HG03060 (cell line): ENCODE measurements at regions not wholly inside any gene's neighbourhood (a gene's known extent, or its start where the extent isn't known, plus 50 kb on each side); places are given as distances from the start of the nearest gene placed in this dataset.
"Not testable (repeated sequence)": the region's sequence is repeated elsewhere in the genome, so short reads cannot be mapped to it uniquely, and the experiment has no call there.

ENCODE experiments used
- ATAC-seq: cut with Tn5 transposase; IDR thresholded peaks from one replicate; pipeline ENCODE4 v1.9.1; 2021; ENCODE audit warnings: low read depth, moderate number of reproducible peaks; ENCODE audit not compliant: unreplicated experiment

GRCh38 chr5:21485458-21486000 lies 1367.6 kb downstream of the CDH12 start:
- not testable (repeated sequence) for ATAC-seq

GRCh38 chr5:21484498-21484889 lies 1368.7 kb downstream of the CDH12 start:
- ATAC-seq: not testable (repeated sequence)

- ATAC-seq: not testable (repeated sequence)
Observed at GRCh38 chr5:21483790-21484497, 1369.2 kb downstream of the CDH12 start.

- not testable (repeated sequence) for ATAC-seq
Observed at GRCh38 chr5:21482983-21483650, 1370.0 kb downstream of the CDH12 start.

- not testable (repeated sequence) for ATAC-seq
Observed at GRCh38 chr5:21482522-21482921, 1370.6 kb downstream of the CDH12 start.

- not testable (repeated sequence) for ATAC-seq
Observed at GRCh38 chr5:21481320-21482270, 1371.5 kb downstream of the CDH12 start.

GRCh38 chr5:21480054-21480453 lies 1373.1 kb downstream of the CDH12 start:
- ATAC-seq: not testable (repeated sequence)

GRCh38 chr5:21473981-21474380 lies 1379.2 kb downstream of the CDH12 start:
- ATAC-seq: not testable (repeated sequence)

- ATAC-seq: not testable (repeated sequence)
Observed at GRCh38 chr5:21473436-21473835, 1379.7 kb downstream of the CDH12 start.

GRCh38 chr5:21471691-21472090 lies 1381.5 kb downstream of the CDH12 start:
- ATAC-seq: not testable (repeated sequence)

- ATAC-seq: not testable (repeated sequence)
Observed at GRCh38 chr5:21469523-21470101, 1383.5 kb downstream of the CDH12 start.

GRCh38 chr5:21467544-21467943 lies 1385.6 kb downstream of the CDH12 start:
- ATAC-seq: not testable (repeated sequence)

- ATAC-seq: not testable (repeated sequence)
Observed at GRCh38 chr5:21459744-21460073, 1393.4 kb downstream of the CDH12 start.

- no peak for ATAC-seq
Observed at GRCh38 chr5:21452449-21452848, 1400.7 kb downstream of the CDH12 start.

GRCh38 chr5:21432646-21433045 lies 1420.5 kb downstream of the CDH12 start:
- no peak for ATAC-seq

- ATAC-seq: no peak
Observed at GRCh38 chr5:21424907-21425306, 1428.2 kb downstream of the CDH12 start.

GRCh38 chr5:21419383-21419782 lies 1431.4 kb upstream of the CDH18 start:
- ATAC-seq: no peak

GRCh38 chr5:21402089-21402488 lies 1414.1 kb upstream of the CDH18 start:
- not testable (repeated sequence) for ATAC-seq

GRCh38 chr5:21398511-21398910 lies 1410.5 kb upstream of the CDH18 start:
- no peak for ATAC-seq

- no peak for ATAC-seq
Observed at GRCh38 chr5:21397693-21398092, 1409.7 kb upstream of the CDH18 start.
